Fibroblast of lung (primary cell): ENCODE measurements at regions not wholly inside any gene's neighbourhood (a gene's known extent, or its start where the extent isn't known, plus 50 kb on each side); places are given as distances from the start of the nearest gene placed in this dataset.

Experiments used
- DNase-seq, 2 donors: peaks; one replicate each; pipeline versions ENCODE4 v3.0.0 to v3.0.0-alpha.2; 2010; ENCODE audit warnings: low read depth in 2 of 2
- H2AFZ ChIP-seq: 2 replicates; pipeline ENCODE4 v1.5.1; 2012; ENCODE audit warnings: low read length, control low read depth, inconsistent platforms
- H3K27ac ChIP-seq: 2 replicates; pipeline ENCODE4 v1.5.1; 2011; ENCODE audit warnings: low read length, control low read depth; ENCODE audit not compliant: insufficient read depth
- H3K27me3 ChIP-seq: 2 replicates; pipeline ENCODE4 v1.5.1; 2011; ENCODE audit warnings: mild to moderate bottlenecking, low read length; ENCODE audit not compliant: control insufficient read depth, insufficient read depth
- H3K36me3 ChIP-seq: 2 replicates; pipeline ENCODE4 v1.5.1; 2011; ENCODE audit warnings: low read length; ENCODE audit not compliant: control insufficient read depth, insufficient read depth
- H3K4me1 ChIP-seq: 2 replicates; pipeline ENCODE4 v1.5.1; 2011; ENCODE audit warnings: low read length; ENCODE audit not compliant: control insufficient read depth, insufficient read depth; ENCODE audit errors: extremely low read depth
- H3K4me2 ChIP-seq: 2 replicates; pipeline ENCODE4 v1.5.1; 2011; ENCODE audit warnings: low read length, control low read depth; ENCODE audit not compliant: insufficient read depth; ENCODE audit errors: extremely low read depth
- H3K4me3 ChIP-seq, 4 experiments: fragments of 200-600 bp in 1 of 4; sonication (generic) in 1 of 4; replicated peaks in 1 of 4; 2 replicates each; pipeline ENCODE4 v1.5.1; 2011 to 2016; ENCODE audit warnings: low read length in 4 of 4, low read depth in 3 of 4, mild to moderate bottlenecking in 3 of 4, control low read depth in 2 of 4, inconsistent platforms in 1 of 4, mixed read lengths in 1 of 4; ENCODE audit not compliant: insufficient read depth in 1 of 4; ENCODE audit errors: control extremely low read depth in 1 of 4
- H3K79me2 ChIP-seq: 2 replicates; pipeline ENCODE4 v1.5.1; 2012; ENCODE audit warnings: mild to moderate bottlenecking, low read length, inconsistent platforms; ENCODE audit not compliant: control insufficient read depth, insufficient read depth
- H3K9ac ChIP-seq: 2 replicates; pipeline ENCODE4 v1.5.1; 2011; ENCODE audit warnings: mild to moderate bottlenecking, low read length, control low read depth; ENCODE audit not compliant: insufficient read depth
- H3K9me3 ChIP-seq: 2 replicates; pipeline ENCODE4 v1.5.1; 2012; ENCODE audit warnings: low read depth, low read length; ENCODE audit not compliant: control insufficient read depth, insufficient read depth
- H4K20me1 ChIP-seq: 2 replicates; pipeline ENCODE4 v1.5.1; 2011; ENCODE audit warnings: low read length; ENCODE audit not compliant: control insufficient read depth, insufficient read depth; ENCODE audit errors: extremely low read depth
- EZH2 ChIP-seq: IDR thresholded peaks from 2 replicates; pipeline ENCODE4 v1.5.1; 2012; ENCODE audit warnings: low read length, control low read depth, mild to moderate bottlenecking; ENCODE audit errors: missing control alignments
- TF ChIP-seq, protein P1 (sequence below), 2 donors: IDR thresholded peaks in 1 of 2; conservative IDR thresholded peaks in 1 of 2; 1 replicate in 1 of 2; 2 replicates in 1 of 2; pipeline ENCODE4 v1.5.1; 2011 to 2012; ENCODE audit warnings: low read length in 2 of 2, control low read depth in 1 of 2, inconsistent platforms in 1 of 2, low read depth in 1 of 2, mild to moderate bottlenecking in 1 of 2

DNA sequence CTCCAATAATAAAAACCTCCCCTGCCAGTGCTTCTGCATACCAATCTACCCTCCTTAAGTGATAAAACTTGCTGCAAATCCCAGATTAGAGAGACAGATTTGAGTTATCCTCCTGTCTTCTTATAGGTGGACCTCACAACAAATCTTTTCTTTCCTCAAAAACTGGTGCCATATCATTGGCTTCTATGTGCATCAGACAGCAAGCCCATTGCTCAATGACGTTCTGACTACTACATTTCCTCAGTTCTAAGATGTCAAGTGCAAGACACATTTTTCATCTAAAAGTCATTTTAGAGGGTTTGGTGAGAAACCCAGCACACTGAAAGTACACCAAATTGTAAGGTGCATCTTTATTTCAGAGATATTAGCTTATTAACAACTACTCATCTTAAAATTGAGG is 107.8 kb upstream of the VAV3 start:
- no peaks in the 10 kb centered on the region for H3K36me3 ChIP-seq
- no peaks in the 10 kb centered on the region for H4K20me1 ChIP-seq
- H2AFZ ChIP-seq, result no peak overlapping the region
- H3K9me3 ChIP-seq, result no peaks in the 10 kb centered on the region
- no peak overlapping the region for H3K4me2 ChIP-seq
- peaks cover 2% of the 10 kb centered on the region for H3K27me3 ChIP-seq
- no peak for TF ChIP-seq EZH2
- TF ChIP-seq, protein P1, sequence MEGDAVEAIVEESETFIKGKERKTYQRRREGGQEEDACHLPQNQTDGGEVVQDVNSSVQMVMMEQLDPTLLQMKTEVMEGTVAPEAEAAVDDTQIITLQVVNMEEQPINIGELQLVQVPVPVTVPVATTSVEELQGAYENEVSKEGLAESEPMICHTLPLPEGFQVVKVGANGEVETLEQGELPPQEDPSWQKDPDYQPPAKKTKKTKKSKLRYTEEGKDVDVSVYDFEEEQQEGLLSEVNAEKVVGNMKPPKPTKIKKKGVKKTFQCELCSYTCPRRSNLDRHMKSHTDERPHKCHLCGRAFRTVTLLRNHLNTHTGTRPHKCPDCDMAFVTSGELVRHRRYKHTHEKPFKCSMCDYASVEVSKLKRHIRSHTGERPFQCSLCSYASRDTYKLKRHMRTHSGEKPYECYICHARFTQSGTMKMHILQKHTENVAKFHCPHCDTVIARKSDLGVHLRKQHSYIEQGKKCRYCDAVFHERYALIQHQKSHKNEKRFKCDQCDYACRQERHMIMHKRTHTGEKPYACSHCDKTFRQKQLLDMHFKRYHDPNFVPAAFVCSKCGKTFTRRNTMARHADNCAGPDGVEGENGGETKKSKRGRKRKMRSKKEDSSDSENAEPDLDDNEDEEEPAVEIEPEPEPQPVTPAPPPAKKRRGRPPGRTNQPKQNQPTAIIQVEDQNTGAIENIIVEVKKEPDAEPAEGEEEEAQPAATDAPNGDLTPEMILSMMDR (conservative IDR thresholded peaks at IDR 0.05 in 1 of 2, IDR thresholded peaks at IDR 0.05 in 1 of 2; ENCODE audit: low read depth in 1 of 2, low read length in 2 of 2), result no peak
- no peak overlapping the region for H3K4me3 ChIP-seq
- H3K4me1 ChIP-seq, result no peaks in the 10 kb centered on the region
- DNase-seq, result no peak
- H3K79me2 ChIP-seq, result no peaks in the 10 kb centered on the region
- no peak overlapping the region for H3K9ac ChIP-seq
- no peak overlapping the region for H3K27ac ChIP-seq

DNA sequence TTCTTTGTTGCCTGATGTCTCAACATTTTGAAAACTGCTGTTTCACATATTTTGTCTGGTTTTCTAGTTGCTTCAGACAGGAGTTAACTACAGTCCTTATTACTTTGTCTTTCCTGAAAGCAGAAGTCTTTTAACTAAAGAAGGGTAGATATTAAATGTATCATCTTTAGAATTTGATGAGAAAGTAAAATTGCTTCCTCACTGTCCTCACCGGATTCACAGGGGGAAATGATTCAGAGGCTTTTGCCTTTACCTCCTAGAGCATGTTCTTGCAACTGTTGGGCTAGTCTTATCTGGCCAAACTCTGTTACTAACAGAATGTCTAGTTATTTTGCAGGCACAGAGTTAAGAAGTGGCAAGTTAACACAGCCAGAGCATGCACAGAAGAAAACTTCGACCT is 107.2 kb upstream of the VAV3 start:
- Histone ChIP-seq H3K9me3 (no peaks in the 10 kb centered on the region), H3K27me3 (no peaks in the 10 kb centered on the region), H3K4me2 (no peak overlapping the region), H3K27ac (no peak overlapping the region), H3K9ac (no peak overlapping the region), H3K79me2 (no peaks in the 10 kb centered on the region), H3K4me3 (no peak overlapping the region), H4K20me1 (no peaks in the 10 kb centered on the region), H3K4me1 (no peaks in the 10 kb centered on the region), H2AFZ (no peak overlapping the region), H3K36me3 (no peaks in the 10 kb centered on the region)
- DNase-seq, result no peak
- TF ChIP-seq, protein P1 (conservative IDR thresholded peaks at IDR 0.05 in 1 of 2, IDR thresholded peaks at IDR 0.05 in 1 of 2; ENCODE audit: low read depth in 1 of 2, low read length in 2 of 2), result no peak
- TF ChIP-seq EZH2, result no peak

DNA sequence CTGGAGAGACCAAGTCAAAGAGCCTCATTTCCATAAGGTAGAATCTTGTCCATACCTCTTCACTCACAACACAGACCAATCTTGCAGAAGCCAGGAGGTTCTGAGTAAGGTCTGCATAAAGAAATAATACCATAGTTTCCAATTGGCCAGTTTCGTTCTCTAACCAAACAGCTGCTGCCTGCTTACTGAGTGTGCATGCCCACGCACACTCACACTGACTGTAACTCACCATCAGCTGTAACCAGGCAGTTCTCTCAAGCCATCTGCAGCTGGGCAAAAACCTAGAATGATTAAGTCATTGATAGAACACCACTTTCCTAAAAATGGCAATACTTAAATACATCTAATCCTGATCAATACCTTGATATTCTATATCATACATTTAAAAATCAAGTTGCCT is 106.6 kb upstream of the VAV3 start:
- Histone ChIP-seq H3K4me2 (no peak overlapping the region), H3K79me2 (no peaks in the 10 kb centered on the region), H3K4me3 (no peak overlapping the region), H3K9me3 (no peaks in the 10 kb centered on the region), H2AFZ (no peak overlapping the region), H4K20me1 (no peaks in the 10 kb centered on the region), H3K9ac (no peak overlapping the region), H3K36me3 (no peaks in the 10 kb centered on the region), H3K27me3 (no peaks in the 10 kb centered on the region), H3K27ac (no peak overlapping the region), H3K4me1 (no peaks in the 10 kb centered on the region)
- no peak for TF ChIP-seq EZH2
- TF ChIP-seq, protein P1 (conservative IDR thresholded peaks at IDR 0.05 in 1 of 2, IDR thresholded peaks at IDR 0.05 in 1 of 2; ENCODE audit: low read depth in 1 of 2, low read length in 2 of 2), result no peak
- DNase-seq, result no peak
